AG09319 (cell line): ENCODE measurements at regions not wholly inside any gene's neighbourhood (a gene's known extent, or its start where the extent isn't known, plus 50 kb on each side); places are given as distances from the start of the nearest gene placed in this dataset.

Source experiments
- DNase-seq: peaks from one replicate; pipeline ENCODE4 v3.0.0-alpha.2; 2010; ENCODE audit warnings: low read depth; ENCODE audit errors: extremely low read depth
- CTCF ChIP-seq: IDR thresholded peaks from 2 replicates; pipeline ENCODE4 v1.5.1; 2011; ENCODE audit warnings: low read depth, mild to moderate bottlenecking, inconsistent platforms, low read length, moderate library complexity

DNA sequence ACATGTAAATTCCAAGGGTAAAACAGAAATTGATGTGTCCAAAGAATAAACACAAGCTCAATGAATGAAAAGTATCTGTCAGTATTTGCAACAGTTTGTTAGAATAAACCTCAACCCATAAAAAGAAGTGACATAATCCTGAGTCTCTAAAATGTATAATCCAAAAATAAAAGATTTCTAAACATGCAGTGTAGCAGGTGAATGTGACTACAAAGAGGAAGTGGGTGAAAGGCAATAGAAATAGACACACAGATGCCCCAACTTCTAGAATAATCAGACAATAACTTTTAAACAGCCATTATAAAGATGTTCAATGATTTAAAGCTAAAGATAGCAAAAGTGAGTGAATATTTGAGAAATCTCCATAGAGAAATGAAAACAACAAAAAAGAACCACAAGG lies 1009.2 kb upstream of the GJE1 start:
- no peak for TF ChIP-seq CTCF
- no peak for DNase-seq

DNA sequence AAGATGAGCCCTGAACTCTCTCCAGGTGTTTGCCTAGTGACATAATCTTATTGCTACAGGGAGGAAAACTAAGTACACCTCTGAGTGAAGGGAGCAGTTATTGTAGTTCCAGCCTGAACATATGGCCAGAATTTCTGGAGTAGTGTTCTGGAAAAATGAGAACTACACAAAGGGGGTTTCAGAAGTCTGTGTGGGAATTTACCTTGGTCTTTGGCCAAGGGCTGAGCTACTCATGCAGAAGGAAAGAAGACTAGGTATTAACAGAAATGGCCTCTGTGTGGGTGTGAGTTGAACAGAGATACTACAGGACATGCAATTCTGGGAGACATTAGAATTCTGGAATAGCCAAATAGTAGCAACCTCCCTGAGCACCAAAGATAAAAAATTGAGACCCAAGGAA lies 1009.7 kb upstream of the GJE1 start:
- no peak for TF ChIP-seq CTCF
- no peak for DNase-seq

GRCh38 chr6:141118991-141119390 lies 1013.7 kb upstream of the GJE1 start:
- no peak for DNase-seq
- TF ChIP-seq CTCF = no peak

DNA sequence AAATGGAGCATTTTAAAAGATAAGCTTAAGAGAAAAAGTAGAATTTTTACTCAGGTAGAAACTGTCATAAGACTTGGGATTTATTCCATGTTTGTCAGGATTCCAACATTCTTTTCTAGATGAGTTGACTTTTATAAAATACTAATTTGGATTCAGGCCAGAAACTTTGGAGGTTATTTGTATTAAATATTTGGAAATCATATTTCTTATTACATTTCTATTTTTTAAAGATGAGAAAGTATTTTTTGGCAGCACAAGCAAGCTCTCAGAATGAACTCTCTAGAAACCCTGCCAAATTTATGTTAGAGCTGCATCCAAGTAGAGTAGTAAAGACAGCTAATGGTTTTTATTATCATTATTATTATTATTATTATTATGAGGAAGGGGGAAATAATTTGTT lies 1014.9 kb upstream of the GJE1 start:
- TF ChIP-seq CTCF = no peak
- DNase-seq = no peak

DNA sequence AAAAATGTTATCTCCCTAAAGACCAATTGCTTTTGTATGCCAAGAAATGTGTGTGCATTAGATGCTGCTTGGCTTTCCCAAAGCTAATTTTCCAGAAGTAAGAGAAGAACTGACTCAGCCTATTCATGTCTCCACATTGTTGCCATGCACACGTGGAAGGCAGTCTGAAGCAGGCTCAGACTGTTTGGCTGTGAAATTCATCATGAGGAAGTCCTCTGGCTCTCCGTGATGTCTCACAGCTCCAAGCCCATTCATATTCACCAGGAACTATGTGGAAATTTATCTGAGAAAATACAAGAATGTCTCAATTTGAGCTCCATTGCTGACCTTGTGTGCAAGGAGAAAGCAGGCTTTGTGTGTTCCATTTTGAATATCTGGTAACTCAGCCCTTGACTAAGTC lies 1022.2 kb upstream of the GJE1 start:
- no peak for DNase-seq
- no peak for TF ChIP-seq CTCF

GRCh38 chr6:141107591-141108160 lies 1025.0 kb upstream of the GJE1 start:
- no peak for TF ChIP-seq CTCF
- DNase-seq = no peak

DNA sequence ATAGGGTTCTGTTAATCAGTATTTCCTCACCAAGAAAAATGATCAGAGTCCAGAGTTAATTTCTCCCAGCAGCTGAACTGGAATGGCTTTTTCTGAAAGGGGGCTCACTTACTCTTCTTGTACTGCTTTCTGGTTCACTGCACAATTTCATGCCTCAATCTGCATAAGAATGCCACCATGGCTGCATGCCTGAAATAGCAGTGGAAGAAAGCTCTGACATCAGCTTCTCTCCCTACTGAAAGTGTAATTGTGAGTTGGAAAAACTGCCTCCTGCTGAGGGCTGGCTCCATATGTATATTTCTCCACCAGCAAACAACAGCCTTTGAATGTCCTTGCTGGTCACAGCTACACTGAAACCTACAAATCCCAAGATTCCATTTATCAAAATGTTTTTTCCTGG lies 1027.2 kb upstream of the GJE1 start:
- TF ChIP-seq CTCF = no peak
- peak; percentile 35 for DNase-seq
